ENCODE measurements at regions not wholly inside any gene's neighbourhood (a gene's known extent, or its start where the extent isn't known, plus 50 kb on each side); places are given as distances from the start of the nearest gene placed in this dataset.

DNA sequence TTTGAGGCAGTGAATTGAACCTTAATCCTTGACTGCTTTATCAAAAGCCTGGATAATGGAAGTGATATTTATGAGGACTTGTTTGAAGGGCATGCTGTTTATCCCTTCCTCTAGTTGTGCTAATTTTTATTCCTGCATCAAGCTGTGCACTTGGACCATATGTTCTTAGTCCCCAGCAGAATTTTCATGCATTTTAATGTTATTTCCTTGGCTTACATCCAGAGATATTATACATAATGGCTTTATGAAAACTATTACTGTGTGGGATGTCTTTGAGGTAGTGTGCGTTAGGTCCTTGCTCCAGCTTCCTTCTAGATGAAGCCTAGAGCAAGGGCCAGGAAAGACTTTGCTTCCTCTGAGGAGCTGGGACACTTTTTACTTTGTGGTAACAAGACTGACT, 378.4 kb downstream of the LPIN1 start:
- no peaks in the 10 kb centered on the region for H3K27me3 ChIP-seq (ENCODE audit: control insufficient read depth in 2 of 2, insufficient read depth in 2 of 2, low read length in 2 of 2)
- no peaks in the 10 kb centered on the region for H3K4me1 ChIP-seq (ENCODE audit: control insufficient read depth, extremely low read depth, insufficient read depth, low read length)
- dilution Hi-C loops (cut with MboI; ENCODE audit: extremely low pct_ligation_motif_present, low sequenced_read_pairs) (no loop called here), intact Hi-C loops (cut with micrococcal nuclease) (no loop called here)
- DNase-seq (ENCODE audit: low read depth, low spot score) (no peak), FAIRE-seq (no peak)
- TF ChIP-seq, protein P1, sequence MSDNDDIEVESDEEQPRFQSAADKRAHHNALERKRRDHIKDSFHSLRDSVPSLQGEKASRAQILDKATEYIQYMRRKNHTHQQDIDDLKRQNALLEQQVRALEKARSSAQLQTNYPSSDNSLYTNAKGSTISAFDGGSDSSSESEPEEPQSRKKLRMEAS (IDR thresholded peaks at IDR 0.05; ENCODE audit: insufficient read depth, insufficient read length) = no peak
- TF ChIP-seq MYC (IDR thresholded peaks at IDR 0.05; ENCODE audit: low read depth, low read length) = no peak
- H3K9me1 ChIP-seq (replicated peaks; ENCODE audit: control insufficient read depth, extremely low read depth, insufficient read depth, low read length) = no peaks in the 10 kb centered on the region
- ChIA-PET CTCF (no interaction called here), POLR2A (no interaction called here)
- no peaks in the 10 kb centered on the region for H3K79me2 ChIP-seq (ENCODE audit: control insufficient read depth, insufficient read depth, low read length)
- H3K9me3 ChIP-seq (replicated peaks; ENCODE audit: control insufficient read depth, insufficient read depth, low read length) = no peaks in the 10 kb centered on the region
- H3K27ac ChIP-seq (ENCODE audit: insufficient read depth, low read depth, low read length) = no peak overlapping the region
- H2AFZ ChIP-seq (ENCODE audit: low read depth, low read length) = no peak overlapping the region
- no peak overlapping the region for H3K9ac ChIP-seq (replicated peaks; ENCODE audit: extremely low read depth, insufficient read depth, low read length)
- H4K20me1 ChIP-seq (replicated peaks; ENCODE audit: control insufficient read depth, extremely low read depth, insufficient read depth, low read length) = no peaks in the 10 kb centered on the region
- BruUV-seq (replicated peaks) = no TSS peak
- no peak overlapping the region for H3K4me3 ChIP-seq (replicated peaks in 1 of 3; ENCODE audit: insufficient read depth in 1 of 3, low read depth in 1 of 3, low read length in 3 of 3)
- no peaks in the 10 kb centered on the region for H3K36me3 ChIP-seq (ENCODE audit: control insufficient read depth in 2 of 2, extremely low read depth in 1 of 2, insufficient read depth in 2 of 2, low read length in 2 of 2)
- H3K4me2 ChIP-seq (ENCODE audit: insufficient read depth, low read length) = no peak overlapping the region

DNA sequence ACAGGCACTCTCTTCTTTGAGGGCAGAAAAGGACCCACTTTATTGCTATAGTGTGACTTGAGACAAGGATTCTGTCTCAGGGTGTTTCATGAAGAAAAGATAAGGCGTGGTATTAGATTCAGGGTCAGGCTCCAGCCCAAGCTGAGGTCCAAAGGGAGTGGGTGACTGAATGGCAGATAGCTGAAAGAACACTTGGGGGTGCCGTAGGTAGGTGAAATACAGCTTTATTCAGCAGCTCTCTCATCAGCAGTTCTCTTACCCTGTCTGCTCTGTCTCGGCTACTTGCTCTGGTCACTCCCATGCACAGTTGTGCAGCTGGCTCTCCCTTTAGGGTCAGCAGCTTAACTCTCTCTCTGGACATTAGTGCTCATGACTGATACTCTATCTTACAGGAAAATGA, 379.9 kb downstream of the LPIN1 start:
- Histone ChIP-seq H2AFZ (ENCODE audit: low read depth, low read length) (no peak overlapping the region), H3K9me3 (replicated peaks; ENCODE audit: control insufficient read depth, insufficient read depth, low read length) (no peaks in the 10 kb centered on the region), H3K27ac (ENCODE audit: insufficient read depth, low read depth, low read length) (no peak overlapping the region), H3K9me1 (replicated peaks; ENCODE audit: control insufficient read depth, extremely low read depth, insufficient read depth, low read length) (no peaks in the 10 kb centered on the region), H3K4me2 (ENCODE audit: insufficient read depth, low read length) (no peak overlapping the region), H3K79me2 (ENCODE audit: control insufficient read depth, insufficient read depth, low read length) (no peaks in the 10 kb centered on the region), H4K20me1 (replicated peaks; ENCODE audit: control insufficient read depth, extremely low read depth, insufficient read depth, low read length) (no peaks in the 10 kb centered on the region), H3K4me3 (replicated peaks in 1 of 3; ENCODE audit: insufficient read depth in 1 of 3, low read depth in 1 of 3, low read length in 3 of 3) (no peak overlapping the region), H3K4me1 (ENCODE audit: control insufficient read depth, extremely low read depth, insufficient read depth, low read length) (no peaks in the 10 kb centered on the region), H3K27me3 (ENCODE audit: control insufficient read depth in 2 of 2, insufficient read depth in 2 of 2, low read length in 2 of 2) (no peaks in the 10 kb centered on the region), H3K9ac (replicated peaks; ENCODE audit: extremely low read depth, insufficient read depth, low read length) (no peak overlapping the region), H3K36me3 (ENCODE audit: control insufficient read depth in 2 of 2, extremely low read depth in 1 of 2, insufficient read depth in 2 of 2, low read length in 2 of 2) (no peaks in the 10 kb centered on the region)
- DNase-seq (ENCODE audit: low read depth, low spot score) (peak; percentile 5), FAIRE-seq (no peak)
- intact Hi-C loops (cut with micrococcal nuclease) = no loop called here
- ChIA-PET CTCF (interaction anchor here (0.9 to 1.4 kb wide), 3 partner anchors 590 to 881 kb away, joined by 4 to 6 read pairs (median 5); partner anchors contain the start of gene TRIB2), POLR2A (no interaction called here)
- BruUV-seq (replicated peaks) = no TSS peak
- TF ChIP-seq EZH2 (IDR thresholded peaks at IDR 0.05; ENCODE audit: borderline replicate concordance, low read depth, low read length, severe bottlenecking) (no peak), POLR2A (IDR thresholded peaks at IDR 0.05; ENCODE audit: low read depth, low read length) (no peak), GATA2 (IDR thresholded peaks at IDR 0.05; ENCODE audit: insufficient read depth, insufficient read length, low read depth, low read length) (no peak), JUN (IDR thresholded peaks at IDR 0.05; ENCODE audit: borderline replicate concordance, insufficient read depth, insufficient read length, low read depth) (no peak), MYC (IDR thresholded peaks at IDR 0.05; ENCODE audit: low read depth, low read length) (no peak)
- TF ChIP-seq, protein P2, sequence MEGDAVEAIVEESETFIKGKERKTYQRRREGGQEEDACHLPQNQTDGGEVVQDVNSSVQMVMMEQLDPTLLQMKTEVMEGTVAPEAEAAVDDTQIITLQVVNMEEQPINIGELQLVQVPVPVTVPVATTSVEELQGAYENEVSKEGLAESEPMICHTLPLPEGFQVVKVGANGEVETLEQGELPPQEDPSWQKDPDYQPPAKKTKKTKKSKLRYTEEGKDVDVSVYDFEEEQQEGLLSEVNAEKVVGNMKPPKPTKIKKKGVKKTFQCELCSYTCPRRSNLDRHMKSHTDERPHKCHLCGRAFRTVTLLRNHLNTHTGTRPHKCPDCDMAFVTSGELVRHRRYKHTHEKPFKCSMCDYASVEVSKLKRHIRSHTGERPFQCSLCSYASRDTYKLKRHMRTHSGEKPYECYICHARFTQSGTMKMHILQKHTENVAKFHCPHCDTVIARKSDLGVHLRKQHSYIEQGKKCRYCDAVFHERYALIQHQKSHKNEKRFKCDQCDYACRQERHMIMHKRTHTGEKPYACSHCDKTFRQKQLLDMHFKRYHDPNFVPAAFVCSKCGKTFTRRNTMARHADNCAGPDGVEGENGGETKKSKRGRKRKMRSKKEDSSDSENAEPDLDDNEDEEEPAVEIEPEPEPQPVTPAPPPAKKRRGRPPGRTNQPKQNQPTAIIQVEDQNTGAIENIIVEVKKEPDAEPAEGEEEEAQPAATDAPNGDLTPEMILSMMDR (IDR thresholded peaks at IDR 0.05; ENCODE audit: extremely low read depth in 1 of 2, insufficient read depth in 1 of 2, low read depth in 1 of 2, low read length in 2 of 2) = peak in 1 of 2 donors; percentile 8
- dilution Hi-C loops (cut with MboI; ENCODE audit: extremely low pct_ligation_motif_present, low sequenced_read_pairs) = no loop called here

Measured in endothelial cell of umbilical vein (primary cell).